CD4-positive, alpha-beta T cell (primary cell): ENCODE measurements at regions not wholly inside any gene's neighbourhood (a gene's known extent, or its start where the extent isn't known, plus 50 kb on each side); places are given as distances from the start of the nearest gene placed in this dataset.

Experiments
- ATAC-seq: fragments of 200-7000 bp; cut with Tn5 transposase; one replicate; pipeline ENCODE4 v1.10.0; 2022; ENCODE audit warnings: mild to moderate bottlenecking; ENCODE audit not compliant: poor library complexity
- CTCF ChIA-PET: fragments of 350-600 bp; sonication (Branson Sonifier 250); formaldehyde crosslinking; loops from one replicate; lab custom pipeline; 2021; ENCODE audit warnings: antibody characterized with exemption, inconsistent platforms; lab: Charles Lee
- POLR2A ChIA-PET: fragments of 350-600 bp; sonication (Branson Sonifier 250); formaldehyde crosslinking; loops from one replicate; lab custom pipeline; 2021; ENCODE audit warnings: antibody characterized with exemption, inconsistent platforms; lab: Charles Lee
- DNase-seq, 14 experiments: peaks; one replicate each; pipeline ENCODE4 v3.0.0-alpha.2; 2013 to 2020; ENCODE audit warnings: mixed read lengths in 2 of 14
- H3K27ac ChIP-seq, 2 donors: one replicate each; pipeline versions ENCODE4 v1.5.1 to v1.7.0; 2013; ENCODE audit warnings: low read length in 2 of 2, low read depth in 1 of 2, mild to moderate bottlenecking in 1 of 2
- H3K27me3 ChIP-seq, 2 experiments: 1 replicate in 1 of 2; 2 replicates in 1 of 2; pipeline versions ENCODE4 v1.6.1 to v1.7.0; 2013; ENCODE audit warnings: low read length in 2 of 2, control low read depth in 1 of 2, mild to moderate bottlenecking in 1 of 2, moderate library complexity in 1 of 2; ENCODE audit not compliant: insufficient read depth in 2 of 2, control insufficient read depth in 1 of 2
- H3K36me3 ChIP-seq: one replicate; pipeline ENCODE4 v1.6.1; 2013; ENCODE audit warnings: low read length, control low read depth; ENCODE audit not compliant: insufficient read depth
- H3K4me1 ChIP-seq: one replicate; pipeline ENCODE4 v1.6.1; 2013; ENCODE audit warnings: low read length, control low read depth; ENCODE audit not compliant: insufficient read depth
- H3K4me3 ChIP-seq: one replicate; pipeline ENCODE4 v1.5.1; 2013; ENCODE audit warnings: mild to moderate bottlenecking, low read length, moderate library complexity
- H3K9me3 ChIP-seq, 2 experiments: 1 replicate in 1 of 2; 2 replicates in 1 of 2; pipeline versions ENCODE4 v1.6.1 to v1.7.0; 2013; ENCODE audit warnings: low read length in 2 of 2, mild to moderate bottlenecking in 2 of 2, control low read depth in 1 of 2, moderate library complexity in 1 of 2; ENCODE audit not compliant: control insufficient read depth in 1 of 2, insufficient read depth in 1 of 2
- H3K27ac Mint-ChIP-seq: one replicate; pipeline ENCODE4 v1.8.0; 2020; ENCODE audit warnings: mixed read lengths
- H3K27me3 Mint-ChIP-seq: one replicate; pipeline ENCODE4 v1.8.0; 2021; ENCODE audit warnings: mixed read lengths
- H3K36me3 Mint-ChIP-seq: one replicate; pipeline ENCODE4 v1.8.0; 2021; ENCODE audit warnings: low read depth, mixed read lengths
- H3K4me1 Mint-ChIP-seq: one replicate; pipeline ENCODE4 v1.8.0; 2021; ENCODE audit warnings: low read depth, mixed read lengths
- H3K4me3 Mint-ChIP-seq: one replicate; pipeline ENCODE4 v1.8.0; 2020; ENCODE audit warnings: mild to moderate bottlenecking, mixed read lengths
- H3K9me3 Mint-ChIP-seq: one replicate; pipeline ENCODE4 v1.8.0; 2020; ENCODE audit warnings: mixed read lengths
- CTCF ChIP-seq: fragments of 200-600 bp; IDR thresholded peaks from one replicate; pipeline ENCODE4 v1.8.0; 2022; ENCODE audit warnings: antibody characterized with exemption, mild to moderate bottlenecking
- intact Hi-C, 2 experiments: fragments of 100-400 bp; cut with DNase I in 1 of 2; cut with micrococcal nuclease in 1 of 2; formaldehyde crosslinking; loops; one replicate each; pipeline versions ENCODE4 v1.15.1 to v1.9.0; 2023 to 2025; cut with DNase I, micrococcal nuclease

- no peak for TF ChIP-seq CTCF
- POLR2A ChIA-PET, result no interaction called here
- CTCF ChIA-PET, result no interaction called here
- Mint-ChIP-seq H3K4me3 (no peak overlapping the region), H3K9me3 (no peaks in the 10 kb centered on the region), H3K4me1 (no peaks in the 10 kb centered on the region), H3K27me3 (no peaks in the 10 kb centered on the region), H3K27ac (no peak overlapping the region), H3K36me3 (no peaks in the 10 kb centered on the region)
- Histone ChIP-seq H3K4me1 (no peaks in the 10 kb centered on the region), H3K27ac (no peak overlapping the region), H3K36me3 (no peaks in the 10 kb centered on the region), H3K9me3 (no peaks in the 10 kb centered on the region), H3K4me3 (no peak overlapping the region), H3K27me3 (no peaks in the 10 kb centered on the region)
- ATAC-seq (no peak), DNase-seq (no peak)
- intact Hi-C loops, result no loop called here
These were observed 669.0 kb upstream of the RBFOX1 start for GRCh38 chr16:6663668-6664067.

GRCh38 chr16:6656760-6657159, 675.9 kb upstream of the RBFOX1 start:
- no peaks in the 10 kb centered on the region for H3K36me3 ChIP-seq
- peaks cover 6% of the 10 kb centered on the region for H3K9me3 Mint-ChIP-seq
- H3K27me3 Mint-ChIP-seq, result no peaks in the 10 kb centered on the region
- DNase-seq, result no peak
- ChIA-PET CTCF (no interaction called here), POLR2A (no interaction called here)
- ATAC-seq, result no peak
- H3K4me1 ChIP-seq, result no peaks in the 10 kb centered on the region
- H3K4me3 Mint-ChIP-seq, result no peak overlapping the region
- peaks cover 0 to 4% of the 10 kb centered on the region in 2 experiments for H3K9me3 ChIP-seq
- H3K27ac ChIP-seq, result no peak overlapping the region
- H3K27ac Mint-ChIP-seq, result no peak overlapping the region
- no peak for TF ChIP-seq CTCF
- no peaks in the 10 kb centered on the region for H3K36me3 Mint-ChIP-seq
- H3K27me3 ChIP-seq, result no peaks in the 10 kb centered on the region
- H3K4me3 ChIP-seq, result no peak overlapping the region
- intact Hi-C loops, result no loop called here
- H3K4me1 Mint-ChIP-seq, result no peaks in the 10 kb centered on the region

DNA sequence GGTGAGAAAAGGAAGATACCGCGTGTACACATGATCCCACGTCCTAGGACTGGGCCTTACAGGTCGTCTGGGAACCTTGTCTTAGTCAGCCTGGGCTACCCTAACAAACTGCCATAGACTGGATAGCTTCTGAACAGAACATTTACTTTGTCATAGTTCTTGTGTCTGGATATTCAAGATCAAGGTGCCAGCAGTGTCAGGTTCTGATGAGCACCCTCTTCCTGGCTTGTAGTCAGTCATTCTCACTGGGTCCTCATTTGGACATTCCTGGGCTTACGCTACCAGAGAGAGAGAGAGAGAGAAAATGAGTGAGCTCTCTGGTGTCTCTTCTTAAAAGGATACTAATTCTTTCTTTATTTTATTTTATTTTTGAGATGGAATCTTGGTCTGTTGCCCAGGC, 685.8 kb upstream of the RBFOX1 start:
- no peak for ATAC-seq
- no peak overlapping the region for H3K4me3 ChIP-seq
- Mint-ChIP-seq H3K36me3 (no peaks in the 10 kb centered on the region), H3K4me3 (no peak overlapping the region), H3K27ac (no peak overlapping the region), H3K4me1 (peaks cover 4% of the 10 kb centered on the region), H3K27me3 (peaks cover 7% of the 10 kb centered on the region), H3K9me3 (no peaks in the 10 kb centered on the region)
- no peaks in the 10 kb centered on the region for H3K4me1 ChIP-seq
- TF ChIP-seq CTCF, result no peak
- H3K27me3 ChIP-seq, result peaks cover 0 to under 1% of the 10 kb centered on the region in 2 experiments
- no peaks in the 10 kb centered on the region for H3K36me3 ChIP-seq
- ChIA-PET CTCF (no interaction called here), POLR2A (no interaction called here)
- intact Hi-C loops, result no loop called here
- H3K9me3 ChIP-seq, result no peaks in the 10 kb centered on the region
- DNase-seq, result no peak
- no peak overlapping the region for H3K27ac ChIP-seq
